Suprapubic skin (tissue), 3 donors: ENCODE measurements at regions not wholly inside any gene's neighbourhood (a gene's known extent, or its start where the extent isn't known, plus 50 kb on each side); places are given as distances from the start of the nearest gene placed in this dataset.

Source experiments
- POLR2A ChIP-seq, 2 donors: fragments of 450-650 bp; IDR thresholded peaks; one replicate each; pipeline ENCODE4 v1.6.1; 2017; ENCODE audit warnings: antibody characterized with exemption in 2 of 2, mild to moderate bottlenecking in 2 of 2, moderate library complexity in 2 of 2
- TF ChIP-seq, protein P1 (sequence below), 2 donors: fragments of 200-600 bp in 1 of 2; fragments of 450-650 bp in 1 of 2; sonication (generic) in 1 of 2; IDR thresholded peaks; one replicate each; pipeline ENCODE4 v1.5.1; 2016 to 2019; ENCODE audit warnings: antibody characterized with exemption in 2 of 2, mild to moderate bottlenecking in 1 of 2, moderate library complexity in 1 of 2

DNA sequence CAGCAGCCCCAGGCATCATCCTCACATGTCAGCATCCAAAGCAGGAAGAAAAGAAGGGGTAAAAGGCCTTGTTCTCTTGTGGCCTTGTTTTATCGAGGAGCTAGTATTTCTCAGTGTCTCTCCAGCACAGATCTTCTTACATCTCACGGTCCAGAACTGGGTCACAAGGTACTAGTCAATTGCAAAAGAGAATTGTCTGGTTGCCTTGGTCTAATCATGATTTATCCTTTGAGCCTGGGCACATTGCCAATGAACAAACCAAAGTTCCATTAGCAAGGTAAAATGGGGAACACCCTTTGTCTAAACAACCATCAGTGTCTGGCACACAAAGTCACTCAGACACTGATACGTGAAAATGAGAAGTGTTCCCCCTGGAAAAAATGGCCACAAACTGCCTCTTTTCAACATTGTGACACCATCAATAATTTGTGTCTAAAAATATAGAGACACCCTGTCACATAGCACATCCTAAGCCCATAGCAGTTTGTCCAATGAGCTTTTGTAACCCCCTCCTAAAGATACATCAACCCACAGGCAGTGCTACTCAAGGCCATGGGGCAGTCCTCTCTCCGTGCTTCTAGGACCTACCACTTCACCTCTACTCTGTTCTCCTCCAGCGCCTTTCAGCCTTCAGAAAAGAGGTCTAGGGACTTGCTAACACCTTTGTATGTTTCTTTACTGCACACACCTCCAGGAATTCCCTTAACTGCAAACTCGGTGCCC, 534.4 kb downstream of the MID1IP1 start:
- TF ChIP-seq, protein P1, sequence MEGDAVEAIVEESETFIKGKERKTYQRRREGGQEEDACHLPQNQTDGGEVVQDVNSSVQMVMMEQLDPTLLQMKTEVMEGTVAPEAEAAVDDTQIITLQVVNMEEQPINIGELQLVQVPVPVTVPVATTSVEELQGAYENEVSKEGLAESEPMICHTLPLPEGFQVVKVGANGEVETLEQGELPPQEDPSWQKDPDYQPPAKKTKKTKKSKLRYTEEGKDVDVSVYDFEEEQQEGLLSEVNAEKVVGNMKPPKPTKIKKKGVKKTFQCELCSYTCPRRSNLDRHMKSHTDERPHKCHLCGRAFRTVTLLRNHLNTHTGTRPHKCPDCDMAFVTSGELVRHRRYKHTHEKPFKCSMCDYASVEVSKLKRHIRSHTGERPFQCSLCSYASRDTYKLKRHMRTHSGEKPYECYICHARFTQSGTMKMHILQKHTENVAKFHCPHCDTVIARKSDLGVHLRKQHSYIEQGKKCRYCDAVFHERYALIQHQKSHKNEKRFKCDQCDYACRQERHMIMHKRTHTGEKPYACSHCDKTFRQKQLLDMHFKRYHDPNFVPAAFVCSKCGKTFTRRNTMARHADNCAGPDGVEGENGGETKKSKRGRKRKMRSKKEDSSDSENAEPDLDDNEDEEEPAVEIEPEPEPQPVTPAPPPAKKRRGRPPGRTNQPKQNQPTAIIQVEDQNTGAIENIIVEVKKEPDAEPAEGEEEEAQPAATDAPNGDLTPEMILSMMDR (IDR thresholded peaks at IDR 0.05) = no peak
- TF ChIP-seq POLR2A (IDR thresholded peaks at IDR 0.05) = no peak
